Activated naive CD4-positive, alpha-beta T cell treated with Interleukin-2 at 50 U/mL for 16 hours (primary cell): ENCODE measurements at regions not wholly inside any gene's neighbourhood (a gene's known extent, or its start where the extent isn't known, plus 50 kb on each side); places are given as distances from the start of the nearest gene placed in this dataset.
"Not testable (repeated sequence)": the region's sequence is repeated elsewhere in the genome, so short reads cannot be mapped to it uniquely, and the experiment has no call there.

Source experiments
- DNase-seq: peaks from one replicate; pipeline ENCODE4 v3.0.0-alpha.2; 2020

GRCh38 chr10:63929831-63930467, 408.7 kb downstream of the REEP3 start:
- DNase-seq = no peak

- DNase-seq = no peak
These were observed 409.4 kb downstream of the REEP3 start for GRCh38 chr10:63930584-63930983.

GRCh38 chr10:63935705-63936104, 414.5 kb downstream of the REEP3 start:
- no peak for DNase-seq

- no peak for DNase-seq
These were observed 419.2 kb downstream of the REEP3 start for GRCh38 chr10:63940277-63940922.

- DNase-seq = no peak
These were observed 443.2 kb downstream of the REEP3 start for GRCh38 chr10:63964406-63964805.

GRCh38 chr10:63965846-63966245, 444.6 kb downstream of the REEP3 start:
- no peak for DNase-seq

GRCh38 chr10:63972949-63973827, 452.0 kb downstream of the REEP3 start:
- no peak for DNase-seq

GRCh38 chr10:63976538-63976937, 455.3 kb downstream of the REEP3 start:
- peak; percentile 18 for DNase-seq

- DNase-seq = no peak
These were observed 456.2 kb downstream of the REEP3 start for GRCh38 chr10:63977329-63977923.

- DNase-seq = not testable (repeated sequence)
These were observed 459.7 kb downstream of the REEP3 start for GRCh38 chr10:63980870-63981269.

GRCh38 chr10:63984061-63984460, 462.9 kb downstream of the REEP3 start:
- not testable (repeated sequence) for DNase-seq

GRCh38 chr10:63986536-63986935, 465.3 kb downstream of the REEP3 start:
- no peak for DNase-seq

GRCh38 chr10:63987212-63987611, 466.0 kb downstream of the REEP3 start:
- no peak for DNase-seq

GRCh38 chr10:63994371-63994770, 473.2 kb downstream of the REEP3 start:
- DNase-seq = no peak

- DNase-seq = no peak
These were observed 486.0 kb downstream of the REEP3 start for GRCh38 chr10:64007157-64007556.

- no peak for DNase-seq
These were observed 489.5 kb downstream of the REEP3 start for GRCh38 chr10:64010711-64011110.

- no peak for DNase-seq
These were observed 490.9 kb downstream of the REEP3 start for GRCh38 chr10:64011912-64012714.

- no peak for DNase-seq
These were observed 493.1 kb downstream of the REEP3 start for GRCh38 chr10:64014281-64014680.

- DNase-seq = no peak
These were observed 502.8 kb downstream of the REEP3 start for GRCh38 chr10:64023926-64024470.

GRCh38 chr10:64033711-64034110, 512.5 kb downstream of the REEP3 start:
- DNase-seq = no peak

- DNase-seq = no peak
These were observed 515.2 kb downstream of the REEP3 start for GRCh38 chr10:64036321-64036930.
